ENCODE measurements at regions not wholly inside any gene's neighbourhood (a gene's known extent, or its start where the extent isn't known, plus 50 kb on each side); places are given as distances from the start of the nearest gene placed in this dataset.

DNA sequence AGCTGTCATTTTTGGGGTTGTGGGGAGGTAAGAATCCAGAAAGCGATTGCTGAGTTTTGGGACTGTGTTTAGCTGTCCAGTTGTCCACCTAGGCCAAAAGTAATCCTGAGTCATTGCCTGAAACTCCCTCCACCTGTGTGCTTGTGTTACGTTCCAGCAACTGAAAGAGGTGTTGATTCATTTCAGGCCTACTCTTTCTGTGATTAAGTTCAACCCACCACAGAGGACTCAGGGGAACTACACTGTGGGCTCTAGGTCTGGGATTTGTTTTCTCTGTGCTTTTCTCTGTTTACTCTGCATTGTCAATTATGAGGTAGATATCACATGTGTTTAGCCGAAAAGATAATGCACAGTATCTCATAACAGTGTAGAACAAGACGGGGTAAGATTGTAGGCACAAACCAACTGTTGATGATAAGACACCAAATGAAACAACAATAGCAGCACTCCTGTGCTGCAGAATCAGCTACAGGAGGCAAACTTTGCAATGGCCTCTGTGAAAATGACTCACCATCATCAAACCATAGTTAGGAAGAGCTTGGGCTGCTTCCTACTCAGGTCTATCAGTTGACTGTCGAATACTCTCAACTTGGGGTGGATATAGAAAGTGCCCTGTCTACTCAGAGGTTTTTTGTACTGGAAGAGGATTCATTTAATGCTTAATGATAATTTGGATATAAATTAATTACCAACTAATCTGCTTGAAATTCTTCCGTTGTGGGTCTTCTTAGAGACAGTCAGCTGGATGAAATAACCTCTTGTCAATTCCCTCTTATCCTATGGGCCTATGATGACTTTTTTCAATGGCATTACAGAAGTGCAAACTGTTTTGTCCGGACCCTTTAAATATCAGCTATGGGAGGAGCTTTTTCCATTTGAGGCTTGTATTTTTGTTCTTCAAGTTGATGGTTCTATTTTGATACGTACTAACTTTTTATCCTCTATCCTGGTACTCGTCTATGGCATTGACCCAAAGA is 385.9 kb downstream of the BMP4 start:
- TF ChIP-seq CTCF (IDR thresholded peaks at IDR 0.05): no peak
- intact Hi-C loops (cut with DNase I): no loop called here
- no peaks in the 10 kb centered on the region for H3K9me3 ChIP-seq
- H3K27ac ChIP-seq: no peak overlapping the region
- H3K4me1 ChIP-seq: no peaks in the 10 kb centered on the region
- H3K36me3 ChIP-seq: no peaks in the 10 kb centered on the region
- H3K9ac ChIP-seq (ENCODE audit: low read depth in 2 of 2, low read length in 2 of 2): no peak overlapping the region
- no peak overlapping the region for H3K4me3 ChIP-seq
- DNase-seq: no peak
- H3K27me3 ChIP-seq: no peaks in the 10 kb centered on the region

GRCh38 chr14:53569446-53569845 is 387.2 kb downstream of the BMP4 start:
- intact Hi-C loops (cut with DNase I): no loop called here
- no peaks in the 10 kb centered on the region for H3K36me3 ChIP-seq
- no peak overlapping the region for H3K9ac ChIP-seq (ENCODE audit: low read depth in 2 of 2, low read length in 2 of 2)
- H3K27me3 ChIP-seq: no peaks in the 10 kb centered on the region
- no peak for TF ChIP-seq CTCF (IDR thresholded peaks at IDR 0.05)
- H3K27ac ChIP-seq: no peak overlapping the region
- H3K4me1 ChIP-seq: no peaks in the 10 kb centered on the region
- no peak overlapping the region for H3K4me3 ChIP-seq
- no peak for DNase-seq
- H3K9me3 ChIP-seq: no peaks in the 10 kb centered on the region

- no peaks in the 10 kb centered on the region for H3K9me3 ChIP-seq
- H3K4me3 ChIP-seq: no peak overlapping the region
- no peaks in the 10 kb centered on the region for H3K27me3 ChIP-seq
- intact Hi-C loops (cut with DNase I): no loop called here
- H3K4me1 ChIP-seq: no peaks in the 10 kb centered on the region
- TF ChIP-seq CTCF (IDR thresholded peaks at IDR 0.05): no peak
- no peaks in the 10 kb centered on the region for H3K36me3 ChIP-seq
- no peak overlapping the region for H3K27ac ChIP-seq
- DNase-seq: no peak
- no peak overlapping the region for H3K9ac ChIP-seq (ENCODE audit: low read depth in 2 of 2, low read length in 2 of 2)
These were observed 389.3 kb downstream of the BMP4 start for GRCh38 chr14:53567236-53567780.

DNA sequence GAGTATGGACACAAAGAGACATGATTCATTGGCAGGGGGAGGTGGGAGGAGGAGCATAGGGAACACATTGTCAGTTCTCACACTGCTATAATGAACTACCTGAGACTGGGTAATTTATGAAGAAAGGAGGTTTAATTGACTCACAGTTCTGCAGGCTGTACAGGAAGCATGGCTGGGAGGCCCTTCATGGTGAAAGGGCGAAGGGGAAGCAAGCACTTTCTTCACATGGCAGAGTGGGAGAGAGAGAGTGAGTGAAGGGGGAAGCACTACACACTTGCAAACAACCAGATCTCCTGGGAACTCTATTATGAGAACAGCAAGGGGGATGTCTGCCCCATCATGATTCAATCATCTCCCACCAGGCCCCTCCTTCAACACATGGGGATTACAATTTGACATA is 391.8 kb downstream of the BMP4 start:
- Histone ChIP-seq H3K4me3 (no peak overlapping the region), H3K27ac (no peak overlapping the region), H3K4me1 (no peaks in the 10 kb centered on the region), H3K36me3 (no peaks in the 10 kb centered on the region), H3K27me3 (no peaks in the 10 kb centered on the region), H3K9ac (ENCODE audit: low read depth in 2 of 2, low read length in 2 of 2) (no peak overlapping the region), H3K9me3 (no peaks in the 10 kb centered on the region)
- DNase-seq: no peak
- intact Hi-C loops (cut with DNase I): no loop called here
- TF ChIP-seq CTCF (IDR thresholded peaks at IDR 0.05): no peak

DNA sequence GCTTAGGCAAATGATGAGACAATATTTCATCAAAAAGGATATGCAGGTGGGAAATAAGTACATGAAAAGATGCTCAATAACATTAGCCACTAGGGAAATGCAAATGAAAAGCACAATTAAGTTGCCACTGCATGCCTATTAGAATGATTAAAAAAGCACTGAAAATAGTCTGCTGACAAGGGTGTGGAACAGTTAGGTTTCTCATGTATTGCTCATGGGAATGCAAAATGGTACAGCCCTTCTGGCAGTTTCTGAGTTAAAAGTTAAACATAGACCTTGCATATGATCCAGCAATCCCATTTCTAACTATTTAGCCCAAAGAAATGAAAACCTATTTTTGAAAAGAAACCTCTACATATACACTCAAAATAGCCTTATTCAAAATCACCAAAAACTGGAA is 393.0 kb downstream of the BMP4 start:
- no peak overlapping the region for H3K9ac ChIP-seq (ENCODE audit: low read depth in 2 of 2, low read length in 2 of 2)
- no peak overlapping the region for H3K27ac ChIP-seq
- no peak overlapping the region for H3K4me3 ChIP-seq
- H3K36me3 ChIP-seq: no peaks in the 10 kb centered on the region
- TF ChIP-seq CTCF (IDR thresholded peaks at IDR 0.05): no peak
- H3K9me3 ChIP-seq: no peaks in the 10 kb centered on the region
- H3K4me1 ChIP-seq: no peaks in the 10 kb centered on the region
- no peak for DNase-seq
- intact Hi-C loops (cut with DNase I): no loop called here
- H3K27me3 ChIP-seq: no peaks in the 10 kb centered on the region

Measured in colonic mucosa (tissue), 4 donors.